Endothelial cell of umbilical vein (primary cell): ENCODE measurements at regions not wholly inside any gene's neighbourhood (a gene's known extent, or its start where the extent isn't known, plus 50 kb on each side); places are given as distances from the start of the nearest gene placed in this dataset.

Experiments
- MYC ChIP-seq: IDR thresholded peaks from one replicate; pipeline ENCODE4 v1.6.1; 2011; ENCODE audit warnings: mild to moderate bottlenecking, low read depth, low read length
- POLR2A ChIP-seq: IDR thresholded peaks from 2 replicates; pipeline ENCODE4 v1.6.1; 2012; ENCODE audit warnings: low read depth, mild to moderate bottlenecking, control low read depth, low read length
- POLR2AphosphoS5 ChIP-seq: IDR thresholded peaks from 2 replicates; pipeline ENCODE4 v1.6.1; 2012; ENCODE audit warnings: low read depth, mild to moderate bottlenecking, control low read depth, low read length, moderate library complexity; ENCODE audit not compliant: insufficient read depth
- TF ChIP-seq, protein P1 (sequence below), 2 donors: IDR thresholded peaks; 1 replicate in 1 of 2; 2 replicates in 1 of 2; pipeline ENCODE4 v1.5.1; 2011; ENCODE audit warnings: low read length in 2 of 2, mild to moderate bottlenecking in 2 of 2, moderate library complexity in 2 of 2, control low read depth in 1 of 2, inconsistent platforms in 1 of 2, low read depth in 1 of 2; ENCODE audit not compliant: insufficient read depth in 1 of 2; ENCODE audit errors: extremely low read depth in 1 of 2

DNA sequence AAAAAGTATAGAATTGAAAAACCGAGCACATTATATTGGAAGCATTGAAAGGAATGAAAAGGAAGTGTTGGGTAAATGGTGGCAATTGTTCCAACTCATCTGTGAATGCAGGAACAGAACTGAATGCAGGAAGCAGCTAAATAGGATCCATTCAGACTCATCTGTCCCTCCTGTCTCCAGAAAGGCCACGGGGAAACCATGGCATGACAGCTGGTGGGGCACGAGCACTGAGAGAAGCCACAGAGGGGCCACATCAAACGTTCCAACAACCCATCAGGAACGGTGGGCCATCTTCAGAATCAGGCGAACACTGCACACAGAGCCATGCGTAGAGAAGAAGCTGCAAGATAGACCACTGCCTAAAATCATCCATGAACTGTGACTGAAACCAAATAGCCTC is 138.5 kb upstream of the SLC35G4 start:
- no peak for TF ChIP-seq POLR2A
- TF ChIP-seq POLR2AphosphoS5: no peak
- no peak for TF ChIP-seq MYC
- TF ChIP-seq, protein P1, sequence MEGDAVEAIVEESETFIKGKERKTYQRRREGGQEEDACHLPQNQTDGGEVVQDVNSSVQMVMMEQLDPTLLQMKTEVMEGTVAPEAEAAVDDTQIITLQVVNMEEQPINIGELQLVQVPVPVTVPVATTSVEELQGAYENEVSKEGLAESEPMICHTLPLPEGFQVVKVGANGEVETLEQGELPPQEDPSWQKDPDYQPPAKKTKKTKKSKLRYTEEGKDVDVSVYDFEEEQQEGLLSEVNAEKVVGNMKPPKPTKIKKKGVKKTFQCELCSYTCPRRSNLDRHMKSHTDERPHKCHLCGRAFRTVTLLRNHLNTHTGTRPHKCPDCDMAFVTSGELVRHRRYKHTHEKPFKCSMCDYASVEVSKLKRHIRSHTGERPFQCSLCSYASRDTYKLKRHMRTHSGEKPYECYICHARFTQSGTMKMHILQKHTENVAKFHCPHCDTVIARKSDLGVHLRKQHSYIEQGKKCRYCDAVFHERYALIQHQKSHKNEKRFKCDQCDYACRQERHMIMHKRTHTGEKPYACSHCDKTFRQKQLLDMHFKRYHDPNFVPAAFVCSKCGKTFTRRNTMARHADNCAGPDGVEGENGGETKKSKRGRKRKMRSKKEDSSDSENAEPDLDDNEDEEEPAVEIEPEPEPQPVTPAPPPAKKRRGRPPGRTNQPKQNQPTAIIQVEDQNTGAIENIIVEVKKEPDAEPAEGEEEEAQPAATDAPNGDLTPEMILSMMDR (IDR thresholded peaks at IDR 0.05; ENCODE audit: extremely low read depth in 1 of 2, insufficient read depth in 1 of 2, low read depth in 1 of 2, low read length in 2 of 2): no peak
